ENCODE measurements at regions not wholly inside any gene's neighbourhood (a gene's known extent, or its start where the extent isn't known, plus 50 kb on each side); places are given as distances from the start of the nearest gene placed in this dataset.

- H3K36me3 ChIP-seq (ENCODE audit: insufficient read depth, low read length) = no peaks in the 10 kb centered on the region
- H3K9ac ChIP-seq (ENCODE audit: low read length) = no peak overlapping the region
- H4K20me1 ChIP-seq (ENCODE audit: insufficient read depth, low read depth, low read length) = no peaks in the 10 kb centered on the region
- no peaks in the 10 kb centered on the region for H3K27me3 ChIP-seq (ENCODE audit: low read length)
- no peak overlapping the region for H2AFZ ChIP-seq (ENCODE audit: low read length)
- H3K4me2 ChIP-seq (ENCODE audit: low read depth, low read length, poor library complexity, severe bottlenecking) = no peak overlapping the region
- no peak overlapping the region for H3K27ac ChIP-seq (ENCODE audit: low read length)
- H3K4me3 ChIP-seq (ENCODE audit: low read length) = no peak overlapping the region
- H3K4me1 ChIP-seq (ENCODE audit: low read length) = peaks cover 3% of the 10 kb centered on the region; the same call in 1 of the 2 replicates
- DNase-seq = no peak
- no peaks in the 10 kb centered on the region for H3K79me2 ChIP-seq (ENCODE audit: low read length)
- peaks cover 20% of the 10 kb centered on the region; the same call in 1 of the 2 replicates for H3K9me3 ChIP-seq (ENCODE audit: low read length)
- H3K9me2 ChIP-seq (replicated peaks; ENCODE audit: insufficient read depth, low read length) = no peaks in the 10 kb centered on the region
These were observed 409.9 kb upstream of the SPTLC3 start for GRCh38 chr20:12598894-12599293.

- H3K9ac ChIP-seq (ENCODE audit: low read length) = no peak overlapping the region
- no peaks in the 10 kb centered on the region for H3K27me3 ChIP-seq (ENCODE audit: low read length)
- H3K27ac ChIP-seq (ENCODE audit: low read length) = no peak overlapping the region
- peaks cover 20% of the 10 kb centered on the region; the same call in 1 of the 2 replicates for H3K9me3 ChIP-seq (ENCODE audit: low read length)
- H3K9me2 ChIP-seq (replicated peaks; ENCODE audit: insufficient read depth, low read length) = no peaks in the 10 kb centered on the region
- peaks cover 3% of the 10 kb centered on the region; the same call in 1 of the 2 replicates for H3K4me1 ChIP-seq (ENCODE audit: low read length)
- H4K20me1 ChIP-seq (ENCODE audit: insufficient read depth, low read depth, low read length) = no peaks in the 10 kb centered on the region
- DNase-seq = no peak
- no peaks in the 10 kb centered on the region for H3K36me3 ChIP-seq (ENCODE audit: insufficient read depth, low read length)
- H3K4me3 ChIP-seq (ENCODE audit: low read length) = no peak overlapping the region
- H3K4me2 ChIP-seq (ENCODE audit: low read depth, low read length, poor library complexity, severe bottlenecking) = no peak overlapping the region
- no peak overlapping the region for H2AFZ ChIP-seq (ENCODE audit: low read length)
- no peaks in the 10 kb centered on the region for H3K79me2 ChIP-seq (ENCODE audit: low read length)
These were observed 409.3 kb upstream of the SPTLC3 start for GRCh38 chr20:12599494-12599893.

GRCh38 chr20:12605751-12606150 is 403.0 kb upstream of the SPTLC3 start:
- H3K4me2 ChIP-seq (ENCODE audit: low read depth, low read length, poor library complexity, severe bottlenecking) = no peak overlapping the region
- DNase-seq = no peak
- no peaks in the 10 kb centered on the region for H4K20me1 ChIP-seq (ENCODE audit: insufficient read depth, low read depth, low read length)
- no peak overlapping the region for H2AFZ ChIP-seq (ENCODE audit: low read length)
- H3K27me3 ChIP-seq (ENCODE audit: low read length) = no peaks in the 10 kb centered on the region
- no peaks in the 10 kb centered on the region for H3K4me1 ChIP-seq (ENCODE audit: low read length)
- H3K27ac ChIP-seq (ENCODE audit: low read length) = no peak overlapping the region
- no peaks in the 10 kb centered on the region for H3K79me2 ChIP-seq (ENCODE audit: low read length)
- no peak overlapping the region for H3K4me3 ChIP-seq (ENCODE audit: low read length)
- no peaks in the 10 kb centered on the region for H3K9me2 ChIP-seq (replicated peaks; ENCODE audit: insufficient read depth, low read length)
- no peak overlapping the region for H3K9ac ChIP-seq (ENCODE audit: low read length)
- H3K36me3 ChIP-seq (ENCODE audit: insufficient read depth, low read length) = no peaks in the 10 kb centered on the region
- H3K9me3 ChIP-seq (ENCODE audit: low read length) = peaks cover 17% of the 10 kb centered on the region

GRCh38 chr20:12610871-12611270 is 397.9 kb upstream of the SPTLC3 start:
- Histone ChIP-seq H3K79me2 (ENCODE audit: low read length) (no peaks in the 10 kb centered on the region), H4K20me1 (ENCODE audit: insufficient read depth, low read depth, low read length) (no peaks in the 10 kb centered on the region), H3K36me3 (ENCODE audit: insufficient read depth, low read length) (no peaks in the 10 kb centered on the region), H3K4me2 (ENCODE audit: low read depth, low read length, poor library complexity, severe bottlenecking) (no peak overlapping the region), H3K27me3 (ENCODE audit: low read length) (no peaks in the 10 kb centered on the region), H3K4me1 (ENCODE audit: low read length) (no peaks in the 10 kb centered on the region), H3K9me2 (replicated peaks; ENCODE audit: insufficient read depth, low read length) (no peaks in the 10 kb centered on the region), H3K27ac (ENCODE audit: low read length) (no peak overlapping the region), H3K4me3 (ENCODE audit: low read length) (no peak overlapping the region), H3K9me3 (ENCODE audit: low read length) (peaks cover 10% of the 10 kb centered on the region), H3K9ac (ENCODE audit: low read length) (no peak overlapping the region), H2AFZ (ENCODE audit: low read length) (no peak overlapping the region)
- DNase-seq = no peak

GRCh38 chr20:12614764-12615163 is 394.0 kb upstream of the SPTLC3 start:
- no peaks in the 10 kb centered on the region for H3K36me3 ChIP-seq (ENCODE audit: insufficient read depth, low read length)
- no peak overlapping the region for H3K27ac ChIP-seq (ENCODE audit: low read length)
- DNase-seq = no peak
- H3K27me3 ChIP-seq (ENCODE audit: low read length) = no peaks in the 10 kb centered on the region
- no peak overlapping the region for H3K4me2 ChIP-seq (ENCODE audit: low read depth, low read length, poor library complexity, severe bottlenecking)
- no peaks in the 10 kb centered on the region for H3K79me2 ChIP-seq (ENCODE audit: low read length)
- no peak overlapping the region for H3K9ac ChIP-seq (ENCODE audit: low read length)
- no peaks in the 10 kb centered on the region for H4K20me1 ChIP-seq (ENCODE audit: insufficient read depth, low read depth, low read length)
- H3K9me3 ChIP-seq (ENCODE audit: low read length) = peaks cover 15% of the 10 kb centered on the region
- H3K9me2 ChIP-seq (replicated peaks; ENCODE audit: insufficient read depth, low read length) = no peaks in the 10 kb centered on the region
- no peaks in the 10 kb centered on the region for H3K4me1 ChIP-seq (ENCODE audit: low read length)
- H3K4me3 ChIP-seq (ENCODE audit: low read length) = no peak overlapping the region
- no peak overlapping the region for H2AFZ ChIP-seq (ENCODE audit: low read length)

GRCh38 chr20:12617076-12617475 is 391.7 kb upstream of the SPTLC3 start:
- Histone ChIP-seq H3K9me2 (replicated peaks; ENCODE audit: insufficient read depth, low read length) (no peaks in the 10 kb centered on the region), H3K4me3 (ENCODE audit: low read length) (no peak overlapping the region), H3K4me2 (ENCODE audit: low read depth, low read length, poor library complexity, severe bottlenecking) (no peak overlapping the region), H3K9ac (ENCODE audit: low read length) (no peak overlapping the region), H4K20me1 (ENCODE audit: insufficient read depth, low read depth, low read length) (no peaks in the 10 kb centered on the region), H3K36me3 (ENCODE audit: insufficient read depth, low read length) (no peaks in the 10 kb centered on the region), H3K4me1 (ENCODE audit: low read length) (no peaks in the 10 kb centered on the region), H3K27me3 (ENCODE audit: low read length) (no peaks in the 10 kb centered on the region), H2AFZ (ENCODE audit: low read length) (no peak overlapping the region), H3K79me2 (ENCODE audit: low read length) (no peaks in the 10 kb centered on the region), H3K27ac (ENCODE audit: low read length) (no peak overlapping the region), H3K9me3 (ENCODE audit: low read length) (peaks cover 17% of the 10 kb centered on the region)
- no peak for DNase-seq

GRCh38 chr20:12623870-12624269 is 384.9 kb upstream of the SPTLC3 start:
- DNase-seq = no peak
- H3K27ac ChIP-seq (ENCODE audit: low read length) = no peak overlapping the region

GRCh38 chr20:12627485-12627884 is 381.3 kb upstream of the SPTLC3 start:
- peaks cover 7% of the 10 kb centered on the region; the same call in 1 of the 2 replicates for H3K9me3 ChIP-seq (ENCODE audit: low read length)
- H3K36me3 ChIP-seq (ENCODE audit: insufficient read depth, low read length) = no peaks in the 10 kb centered on the region
- no peaks in the 10 kb centered on the region for H3K9me2 ChIP-seq (replicated peaks; ENCODE audit: insufficient read depth, low read length)
- H3K27ac ChIP-seq (ENCODE audit: low read length) = no peak overlapping the region
- no peaks in the 10 kb centered on the region for H4K20me1 ChIP-seq (ENCODE audit: insufficient read depth, low read depth, low read length)
- H3K9ac ChIP-seq (ENCODE audit: low read length) = no peak overlapping the region
- no peak overlapping the region for H3K4me2 ChIP-seq (ENCODE audit: low read depth, low read length, poor library complexity, severe bottlenecking)
- DNase-seq = no peak
- H3K4me3 ChIP-seq (ENCODE audit: low read length) = no peak overlapping the region
- no peaks in the 10 kb centered on the region for H3K27me3 ChIP-seq (ENCODE audit: low read length)
- no peak overlapping the region for H2AFZ ChIP-seq (ENCODE audit: low read length)
- H3K79me2 ChIP-seq (ENCODE audit: low read length) = no peaks in the 10 kb centered on the region
- H3K4me1 ChIP-seq (ENCODE audit: low read length) = no peaks in the 10 kb centered on the region

More at GRCh38 chr20:12623870-12624269, 384.9 kb upstream of the SPTLC3 start:
- H3K27me3 ChIP-seq (ENCODE audit: low read length) = no peaks in the 10 kb centered on the region
- no peaks in the 10 kb centered on the region for H3K9me2 ChIP-seq (replicated peaks; ENCODE audit: insufficient read depth, low read length)
- no peak overlapping the region for H3K9ac ChIP-seq (ENCODE audit: low read length)
- H3K4me2 ChIP-seq (ENCODE audit: low read depth, low read length, poor library complexity, severe bottlenecking) = no peak overlapping the region
- H2AFZ ChIP-seq (ENCODE audit: low read length) = no peak overlapping the region
- H3K4me3 ChIP-seq (ENCODE audit: low read length) = no peak overlapping the region
- H3K36me3 ChIP-seq (ENCODE audit: insufficient read depth, low read length) = no peaks in the 10 kb centered on the region
- no peaks in the 10 kb centered on the region for H3K79me2 ChIP-seq (ENCODE audit: low read length)
- no peaks in the 10 kb centered on the region for H4K20me1 ChIP-seq (ENCODE audit: insufficient read depth, low read depth, low read length)
- peaks cover 3% of the 10 kb centered on the region; the same call in 1 of the 2 replicates for H3K9me3 ChIP-seq (ENCODE audit: low read length)
- no peaks in the 10 kb centered on the region for H3K4me1 ChIP-seq (ENCODE audit: low read length)
